HFFc6 (cell line): ENCODE measurements at regions not wholly inside any gene's neighbourhood (a gene's known extent, or its start where the extent isn't known, plus 50 kb on each side); places are given as distances from the start of the nearest gene placed in this dataset.

ENCODE experiments used
- DNase-seq: peaks from one replicate; pipeline ENCODE4 v3.0.0-alpha.2; 2018
- H3K27ac Mint-ChIP-seq: 2 replicates; pipeline ENCODE4 v1.8.0; 2020; ENCODE audit warnings: mild to moderate bottlenecking, mixed read lengths
- H3K27me3 Mint-ChIP-seq: 2 replicates; pipeline ENCODE4 v1.8.0; 2021; ENCODE audit warnings: mild to moderate bottlenecking, moderate library complexity, mixed read lengths; ENCODE audit not compliant: insufficient read depth
- H3K36me3 Mint-ChIP-seq: 2 replicates; pipeline ENCODE4 v1.8.0; 2021; ENCODE audit warnings: low read depth, mixed read lengths
- H3K4me1 Mint-ChIP-seq: 2 replicates; pipeline ENCODE4 v1.8.0; 2020; ENCODE audit warnings: low read depth, mixed read lengths
- H3K4me3 Mint-ChIP-seq: 2 replicates; pipeline ENCODE4 v1.8.0; 2020; ENCODE audit warnings: mild to moderate bottlenecking, moderate library complexity, mixed read lengths
- H3K9me3 Mint-ChIP-seq: 2 replicates; pipeline ENCODE4 v1.8.0; 2020; ENCODE audit warnings: mild to moderate bottlenecking, mixed read lengths
- TF ChIP-seq, protein P1 (sequence below): fragments of 200-600 bp; sonication (generic); IDR thresholded peaks from 2 replicates; pipeline ENCODE4 v1.5.0; 2021; ENCODE audit warnings: antibody characterized with exemption, mild to moderate bottlenecking

GRCh38 chr6:74145931-74146330, 449.9 kb downstream of the CD109 start:
- Mint-ChIP-seq H3K36me3 (no peaks in the 10 kb centered on the region), H3K27me3 (no peaks in the 10 kb centered on the region; the same call in 1 of the 2 replicates), H3K9me3 (no peaks in the 10 kb centered on the region), H3K4me1 (no peaks in the 10 kb centered on the region), H3K27ac (no peak overlapping the region), H3K4me3 (no peak overlapping the region)
- no peak for DNase-seq
- TF ChIP-seq, protein P1, sequence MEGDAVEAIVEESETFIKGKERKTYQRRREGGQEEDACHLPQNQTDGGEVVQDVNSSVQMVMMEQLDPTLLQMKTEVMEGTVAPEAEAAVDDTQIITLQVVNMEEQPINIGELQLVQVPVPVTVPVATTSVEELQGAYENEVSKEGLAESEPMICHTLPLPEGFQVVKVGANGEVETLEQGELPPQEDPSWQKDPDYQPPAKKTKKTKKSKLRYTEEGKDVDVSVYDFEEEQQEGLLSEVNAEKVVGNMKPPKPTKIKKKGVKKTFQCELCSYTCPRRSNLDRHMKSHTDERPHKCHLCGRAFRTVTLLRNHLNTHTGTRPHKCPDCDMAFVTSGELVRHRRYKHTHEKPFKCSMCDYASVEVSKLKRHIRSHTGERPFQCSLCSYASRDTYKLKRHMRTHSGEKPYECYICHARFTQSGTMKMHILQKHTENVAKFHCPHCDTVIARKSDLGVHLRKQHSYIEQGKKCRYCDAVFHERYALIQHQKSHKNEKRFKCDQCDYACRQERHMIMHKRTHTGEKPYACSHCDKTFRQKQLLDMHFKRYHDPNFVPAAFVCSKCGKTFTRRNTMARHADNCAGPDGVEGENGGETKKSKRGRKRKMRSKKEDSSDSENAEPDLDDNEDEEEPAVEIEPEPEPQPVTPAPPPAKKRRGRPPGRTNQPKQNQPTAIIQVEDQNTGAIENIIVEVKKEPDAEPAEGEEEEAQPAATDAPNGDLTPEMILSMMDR = no peak

- Mint-ChIP-seq H3K27me3 (peaks cover 2% of the 10 kb centered on the region; the same call in 1 of the 2 replicates), H3K4me3 (no peak overlapping the region), H3K27ac (no peak overlapping the region), H3K4me1 (peaks cover 9% of the 10 kb centered on the region), H3K36me3 (no peaks in the 10 kb centered on the region), H3K9me3 (no peaks in the 10 kb centered on the region; the same call in 1 of the 2 replicates)
- TF ChIP-seq, protein P1 = no peak
- DNase-seq = peak; percentile 19
Measured at GRCh38 chr6:74137911-74138310, 441.9 kb downstream of the CD109 start.

GRCh38 chr6:74134327-74134726, 438.3 kb downstream of the CD109 start:
- Mint-ChIP-seq H3K4me3 (no peak overlapping the region), H3K36me3 (no peaks in the 10 kb centered on the region), H3K9me3 (no peaks in the 10 kb centered on the region; the same call in 1 of the 2 replicates), H3K4me1 (peaks cover 9% of the 10 kb centered on the region), H3K27ac (no peak overlapping the region), H3K27me3 (peaks cover 4% of the 10 kb centered on the region; the same call in 1 of the 2 replicates)
- TF ChIP-seq, protein P1 = no peak
- DNase-seq = no peak

GRCh38 chr6:74133073-74133472, 437.1 kb downstream of the CD109 start:
- DNase-seq = no peak
- Mint-ChIP-seq H3K9me3 (no peaks in the 10 kb centered on the region; the same call in 1 of the 2 replicates), H3K27ac (no peak overlapping the region), H3K27me3 (peaks cover 4% of the 10 kb centered on the region; the same call in 1 of the 2 replicates), H3K36me3 (no peaks in the 10 kb centered on the region), H3K4me1 (peaks cover 7% of the 10 kb centered on the region), H3K4me3 (no peak overlapping the region)
- TF ChIP-seq, protein P1 = no peak

DNA sequence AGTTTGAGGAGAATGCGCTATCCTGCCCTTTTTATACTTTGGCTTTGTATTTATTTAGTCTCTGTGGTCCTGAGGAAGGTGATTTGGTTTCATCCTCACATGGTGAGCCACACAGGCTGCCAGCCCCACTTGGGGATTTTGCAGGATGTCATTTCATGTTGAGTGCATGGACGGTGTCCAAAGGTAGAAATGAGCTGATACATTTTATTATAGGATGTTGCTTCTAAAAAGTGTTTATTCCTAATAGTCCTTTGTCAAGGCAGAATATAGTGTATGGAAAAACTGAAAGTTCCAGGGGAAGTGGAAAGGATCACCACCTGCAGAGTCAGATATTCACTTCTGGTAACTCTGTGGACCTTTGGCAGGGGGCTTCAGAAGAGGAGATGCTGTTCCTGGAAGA, 434.6 kb downstream of the CD109 start:
- Mint-ChIP-seq H3K4me1 (no peaks in the 10 kb centered on the region), H3K4me3 (no peak overlapping the region), H3K9me3 (no peaks in the 10 kb centered on the region; the same call in 1 of the 2 replicates), H3K27me3 (peaks cover 4% of the 10 kb centered on the region; the same call in 1 of the 2 replicates), H3K36me3 (no peaks in the 10 kb centered on the region), H3K27ac (no peak overlapping the region)
- no peak for DNase-seq
- TF ChIP-seq, protein P1 = no peak

GRCh38 chr6:74128536-74128935, 432.5 kb downstream of the CD109 start:
- peaks cover 5% of the 10 kb centered on the region; the same call in 1 of the 2 replicates for H3K27me3 Mint-ChIP-seq
- DNase-seq = no peak
- TF ChIP-seq, protein P1 = no peak
- no peak overlapping the region for H3K4me3 Mint-ChIP-seq
- no peak overlapping the region for H3K27ac Mint-ChIP-seq
- no peaks in the 10 kb centered on the region for H3K4me1 Mint-ChIP-seq
- H3K9me3 Mint-ChIP-seq = no peaks in the 10 kb centered on the region
- no peaks in the 10 kb centered on the region for H3K36me3 Mint-ChIP-seq
